ENCODE measurements at regions not wholly inside any gene's neighbourhood (a gene's known extent, or its start where the extent isn't known, plus 50 kb on each side); places are given as distances from the start of the nearest gene placed in this dataset.

DNA sequence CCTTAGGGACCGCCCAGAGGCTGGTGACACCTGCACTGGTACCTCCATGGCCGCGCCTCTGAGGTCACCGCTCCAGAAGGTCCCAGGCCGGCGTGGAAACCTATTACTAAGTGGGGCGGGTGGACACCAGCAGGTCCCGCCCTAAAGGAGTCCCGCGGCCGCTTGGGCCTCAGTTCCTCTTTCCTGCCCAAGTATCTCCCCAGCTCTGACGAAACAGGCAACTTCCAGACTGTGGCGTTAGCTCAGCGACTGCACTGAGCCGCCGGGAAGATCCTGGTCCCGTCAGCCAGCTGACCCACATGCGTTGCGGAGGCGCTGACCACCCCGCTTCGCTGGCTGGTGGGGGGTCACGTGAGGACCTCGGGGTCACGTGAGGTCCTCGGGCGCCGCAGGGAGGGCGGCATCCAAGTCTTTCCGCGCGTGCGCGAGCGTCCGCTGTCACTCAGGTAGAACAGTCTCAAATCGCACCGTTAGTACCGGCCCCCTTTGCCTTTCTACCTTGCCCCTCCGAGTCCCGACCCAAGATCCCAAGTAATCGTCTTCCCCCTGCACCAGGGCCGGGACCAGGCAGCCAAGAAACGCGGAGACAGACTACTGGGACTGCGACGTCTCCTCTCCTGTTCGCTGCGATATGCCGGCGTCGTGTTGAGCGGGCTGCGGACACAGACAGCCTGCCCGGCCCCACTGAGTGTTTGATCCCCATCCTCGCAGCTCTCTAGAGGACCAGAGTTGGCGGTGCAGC lies 53.7 kb upstream of the KDM4C start:
- DNase-seq = peak; percentile 21

DNA sequence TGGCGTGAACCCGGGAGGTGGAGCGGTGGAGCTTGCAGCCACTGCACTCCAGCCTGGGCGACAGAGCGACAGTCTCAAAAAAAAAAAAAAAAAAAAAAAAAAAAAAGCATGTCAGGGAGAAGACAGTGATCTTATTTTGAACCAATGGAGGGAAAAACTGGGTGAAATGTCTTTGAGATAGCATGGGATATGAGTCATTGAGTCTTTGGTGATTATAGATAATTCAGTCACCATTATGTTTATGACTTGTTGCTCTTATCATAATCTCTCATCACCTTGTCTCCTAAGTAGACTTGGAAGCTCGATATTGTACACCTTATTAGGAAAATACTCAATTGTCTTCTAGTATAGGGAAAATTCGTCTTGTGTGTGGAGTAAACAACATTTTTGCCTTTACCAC lies 55.1 kb upstream of the KDM4C start:
- DNase-seq = no peak

DNA sequence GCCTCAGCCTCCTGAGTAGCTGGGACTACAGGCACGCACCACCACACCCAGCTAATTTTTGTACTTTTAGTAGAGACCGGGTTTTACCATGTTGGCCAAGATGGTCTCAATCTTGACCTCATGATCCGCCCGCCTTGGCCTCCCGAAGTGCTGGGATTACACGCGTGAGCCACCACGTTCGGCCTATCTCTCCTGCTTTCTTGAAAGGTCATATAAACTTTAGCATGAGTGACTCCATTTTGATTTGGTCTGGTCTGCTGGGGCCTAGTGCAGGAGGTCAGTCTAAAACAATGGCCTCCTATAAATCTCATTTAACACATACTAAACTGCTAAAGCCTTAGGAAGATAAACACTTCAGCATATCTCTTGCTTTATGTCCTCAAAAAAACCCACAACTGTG lies 50.6 kb upstream of the GLDC start:
- no peak for DNase-seq

DNA sequence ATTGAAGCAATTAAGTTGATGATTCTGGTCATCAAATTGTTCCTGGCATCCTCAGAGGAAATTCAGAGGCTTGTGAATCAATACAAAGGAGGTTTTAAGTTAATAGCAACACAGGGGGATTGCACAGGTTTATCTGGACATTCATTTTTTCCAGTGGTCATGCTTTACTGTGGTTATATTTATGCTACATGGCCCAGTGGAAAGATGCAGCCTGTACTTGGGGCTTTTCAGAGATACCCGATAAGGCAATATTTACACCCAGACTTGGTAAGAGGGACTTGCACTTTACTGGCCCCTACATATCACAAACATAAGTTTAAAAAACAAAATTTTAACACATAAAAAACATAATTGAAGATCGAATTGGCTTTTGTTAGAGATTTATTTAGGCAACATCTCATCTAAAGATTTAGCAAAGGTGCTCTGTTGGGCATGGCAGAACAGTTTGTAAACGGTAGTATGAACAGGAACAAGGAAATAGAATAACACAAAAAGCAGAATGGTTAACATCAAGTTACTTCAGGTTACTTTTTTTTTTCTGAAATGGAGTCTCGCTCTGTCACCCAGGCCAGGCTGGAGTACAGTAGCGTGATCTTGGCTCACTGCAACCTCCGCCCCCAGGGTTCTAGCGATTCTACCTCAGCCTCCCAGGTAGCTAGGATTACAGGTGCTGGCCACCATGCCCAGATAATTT lies 49.7 kb upstream of the GLDC start:
- DNase-seq = no peak

Measured in GF-D8 (cell line).